NCI-H2029 (cell line): ENCODE measurements at regions not wholly inside any gene's neighbourhood (a gene's known extent, or its start where the extent isn't known, plus 50 kb on each side); places are given as distances from the start of the nearest gene placed in this dataset.
A peak's percentile ranks its signal among the peaks of the same experiment; 100 is the strongest.

Experiments used
- DNase-seq: peaks from one replicate; lab custom pipeline; 2025; lab: John Stamatoyannopoulos, UW

DNA sequence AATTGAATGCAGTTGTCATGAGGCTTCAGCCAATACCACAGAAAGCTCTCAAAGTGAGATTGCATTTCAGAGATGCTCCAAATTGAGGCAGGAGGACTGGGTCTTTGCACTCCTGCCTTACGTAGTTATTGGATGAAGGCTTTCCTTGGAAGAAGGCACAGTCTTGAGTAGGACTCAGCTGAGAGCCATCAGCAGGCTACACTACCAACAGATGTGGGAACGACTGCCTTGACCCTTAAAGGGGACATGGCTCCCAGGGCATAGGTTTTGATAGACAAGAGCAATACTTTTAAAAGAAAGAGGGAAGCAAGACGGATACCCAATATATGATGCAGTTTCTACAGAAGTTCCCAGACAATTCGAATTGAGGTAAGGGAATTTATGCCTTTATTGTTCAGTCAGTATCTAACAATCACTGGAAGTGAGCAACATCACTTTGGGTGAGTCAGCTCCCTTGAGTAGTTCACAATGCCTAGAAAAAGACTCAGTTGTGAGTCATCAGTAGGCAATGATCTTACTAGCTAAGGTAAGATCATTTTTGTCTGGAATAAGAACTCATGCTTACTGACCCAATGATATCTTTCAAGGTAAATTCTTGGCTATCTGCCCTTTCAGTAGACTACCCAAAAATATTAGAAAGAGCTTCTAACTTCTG is 390.8 kb downstream of the GJA1 start:
- DNase-seq = no peak

DNA sequence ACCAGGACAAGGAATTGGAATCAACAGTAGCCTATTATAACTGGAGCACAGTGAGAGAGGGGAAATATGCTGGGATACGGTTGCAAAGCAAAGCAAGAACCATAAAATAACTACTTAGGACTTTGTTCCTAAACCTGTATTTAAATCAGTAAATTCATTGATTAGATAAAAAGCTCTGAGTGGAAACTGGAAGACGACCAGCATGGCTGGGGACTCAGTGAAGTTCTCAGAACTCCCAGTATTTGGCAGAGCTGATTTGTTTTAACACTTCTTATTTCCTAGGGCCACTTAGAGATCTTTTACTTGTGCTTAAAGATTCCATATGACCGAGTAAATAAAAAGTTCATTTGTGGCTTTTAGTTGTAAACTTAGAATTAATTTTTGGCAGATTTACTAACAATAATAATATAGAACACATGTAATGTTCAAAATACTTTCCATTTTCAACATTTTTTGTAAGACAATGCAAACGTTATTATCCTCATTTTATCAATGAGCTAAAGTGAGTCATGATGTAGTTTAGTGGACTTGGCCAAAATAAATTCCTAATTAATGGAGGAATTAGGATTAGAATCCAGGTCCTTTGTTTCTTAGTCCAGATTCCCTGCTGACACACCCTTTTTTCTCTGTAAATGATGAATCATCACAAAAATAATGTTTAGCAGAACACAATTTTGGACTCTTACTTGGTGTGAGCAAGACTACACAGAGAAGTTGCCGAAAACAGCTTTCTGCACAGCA is 392.9 kb downstream of the GJA1 start:
- no peak for DNase-seq

DNA sequence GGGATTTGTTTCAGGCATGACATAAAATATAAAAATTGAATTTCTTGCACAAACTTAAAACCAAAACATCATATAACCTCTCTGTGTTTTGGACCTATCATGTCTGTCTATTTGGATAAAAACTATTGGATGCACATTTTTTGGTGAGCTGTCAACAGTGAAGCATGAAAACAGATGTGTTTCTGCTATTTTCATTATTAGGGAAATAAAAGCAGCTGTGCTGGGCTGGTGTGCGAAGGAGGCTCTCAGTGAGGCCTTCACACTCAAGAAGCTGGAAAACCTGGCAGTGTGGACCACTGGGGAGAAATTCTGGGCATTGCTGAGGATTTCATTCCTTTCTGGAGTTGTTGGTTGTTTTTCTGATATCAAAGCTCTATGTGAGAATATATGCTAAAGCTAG is 395.3 kb downstream of the GJA1 start:
- no peak for DNase-seq

GRCh38 chr6:121835662-121836061 is 400.2 kb downstream of the GJA1 start:
- no peak for DNase-seq

DNA sequence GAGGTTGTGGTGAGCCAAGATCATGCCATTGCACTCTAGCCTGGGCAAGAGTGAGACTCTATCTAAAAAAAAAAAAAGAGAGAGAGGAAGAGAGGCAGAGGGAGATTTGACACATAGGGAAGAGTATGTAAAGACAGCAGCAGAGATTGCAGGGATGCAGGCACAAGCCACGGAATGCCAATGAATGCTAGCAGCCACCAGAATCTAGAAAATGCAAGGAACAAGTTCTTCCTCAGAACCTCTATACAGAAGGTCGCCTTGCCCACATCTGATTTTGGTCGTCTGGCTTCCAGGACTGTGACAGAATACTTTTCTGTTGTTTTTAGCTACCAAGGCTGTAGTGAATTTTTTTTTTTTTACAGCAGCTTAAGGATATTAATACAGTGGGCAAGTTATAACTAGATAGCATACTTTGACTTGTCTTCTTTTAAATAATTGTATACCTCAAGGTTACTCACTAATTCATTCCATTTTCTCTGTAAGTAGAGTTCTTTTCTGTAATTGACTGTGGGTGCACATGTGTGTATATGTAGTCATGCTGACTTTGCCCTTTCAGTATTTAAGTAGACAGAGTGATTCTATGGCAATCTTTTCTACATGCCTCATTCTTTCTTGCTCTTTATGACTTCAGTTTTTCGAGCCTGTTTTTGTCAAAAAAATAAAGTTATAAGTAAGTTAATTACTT is 402.2 kb downstream of the GJA1 start:
- no peak for DNase-seq

DNA sequence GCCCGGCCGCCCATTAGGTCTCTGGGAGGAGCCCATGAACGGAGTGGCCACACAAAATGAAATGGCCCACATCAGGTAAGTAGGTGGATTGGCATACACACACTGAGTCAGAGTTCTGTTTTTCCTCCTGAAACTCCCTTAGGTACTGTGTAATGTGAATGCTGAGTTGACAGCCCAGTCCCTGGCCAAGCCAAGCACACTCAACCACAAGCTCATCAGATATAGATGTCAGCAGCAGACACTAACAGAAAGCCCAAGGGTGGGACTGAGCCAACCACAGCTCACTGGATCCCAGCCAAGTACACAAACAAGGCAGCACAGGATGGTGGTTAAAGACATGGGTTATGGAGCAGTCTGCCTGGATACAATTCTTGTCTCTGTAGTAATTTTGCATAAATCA is 403.4 kb downstream of the GJA1 start:
- no peak for DNase-seq

- DNase-seq = no peak
These were observed 404.4 kb downstream of the GJA1 start for GRCh38 chr6:121839896-121840295.

DNA sequence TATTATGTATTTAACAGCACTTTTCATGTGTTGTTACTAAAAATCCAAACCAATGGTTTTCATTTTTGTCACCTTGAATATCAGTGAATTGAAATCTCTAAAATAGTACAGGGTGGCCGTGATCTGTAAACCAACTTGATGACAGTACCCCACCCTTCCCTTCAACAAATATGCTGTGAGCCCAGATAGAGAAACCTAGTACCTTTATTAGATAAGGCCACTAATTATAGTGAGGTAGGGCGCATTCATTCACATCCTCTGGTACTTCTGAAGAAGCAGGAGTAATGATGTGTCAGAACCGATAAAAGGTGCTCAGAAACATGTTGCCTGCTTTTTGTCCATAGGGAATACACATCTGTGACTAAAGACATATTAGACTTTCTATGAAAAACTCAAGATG is 409.5 kb downstream of the GJA1 start:
- no peak for DNase-seq

DNA sequence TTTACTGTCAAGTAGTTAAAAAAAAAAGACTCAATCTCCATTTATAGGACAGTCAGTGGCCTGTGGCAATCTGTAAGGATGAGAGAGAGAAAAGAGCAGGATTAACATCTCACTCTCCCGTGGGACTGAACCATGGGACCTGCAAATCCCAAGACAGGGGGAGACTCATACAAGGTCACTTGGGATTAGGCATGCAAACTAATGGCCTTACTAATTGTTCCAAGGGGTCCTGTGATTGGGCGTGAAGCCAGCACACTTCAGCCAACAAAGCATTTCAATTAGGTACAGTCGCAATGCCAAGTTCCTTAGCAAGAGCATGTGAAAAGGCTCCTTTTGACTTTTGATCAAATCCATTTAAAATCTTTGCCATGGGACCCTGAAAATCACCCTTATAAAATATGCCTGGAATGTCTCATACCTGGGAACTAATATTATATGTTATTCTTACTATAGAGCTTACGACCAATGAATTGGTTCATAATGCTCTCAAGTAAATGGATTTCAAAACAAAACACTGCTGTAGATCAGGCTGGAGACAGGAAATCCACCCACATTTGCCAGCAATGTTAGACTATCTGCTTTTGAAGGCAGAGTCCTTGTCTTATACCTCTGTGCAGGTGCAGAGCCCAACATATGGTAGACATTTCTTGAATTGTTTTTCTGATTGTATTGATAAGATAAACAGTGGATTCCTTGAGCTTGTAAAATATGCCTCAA is 412.5 kb downstream of the GJA1 start:
- DNase-seq = no peak

GRCh38 chr6:121848523-121849255 is 413.2 kb downstream of the GJA1 start:
- DNase-seq = no peak

DNA sequence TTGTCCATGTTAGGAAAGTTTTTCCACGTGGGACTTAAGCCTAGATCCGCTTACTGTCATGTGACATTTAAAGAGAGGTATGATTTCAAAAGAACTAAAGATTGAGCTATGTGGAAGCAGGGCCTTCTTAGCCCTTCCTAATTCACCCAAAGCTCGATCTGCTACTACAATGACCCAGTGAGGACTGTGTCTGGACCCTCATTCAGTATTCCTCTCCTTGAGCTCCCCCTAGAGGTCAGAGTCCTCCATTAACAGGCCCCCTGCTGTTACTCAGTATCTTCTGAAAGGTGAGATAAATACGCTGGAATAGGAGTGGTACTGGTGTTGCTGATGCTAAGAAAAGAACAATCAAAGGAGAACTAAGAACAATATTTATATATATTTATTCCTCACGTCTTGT is 414.0 kb downstream of the GJA1 start:
- DNase-seq = peak; percentile 9

DNA sequence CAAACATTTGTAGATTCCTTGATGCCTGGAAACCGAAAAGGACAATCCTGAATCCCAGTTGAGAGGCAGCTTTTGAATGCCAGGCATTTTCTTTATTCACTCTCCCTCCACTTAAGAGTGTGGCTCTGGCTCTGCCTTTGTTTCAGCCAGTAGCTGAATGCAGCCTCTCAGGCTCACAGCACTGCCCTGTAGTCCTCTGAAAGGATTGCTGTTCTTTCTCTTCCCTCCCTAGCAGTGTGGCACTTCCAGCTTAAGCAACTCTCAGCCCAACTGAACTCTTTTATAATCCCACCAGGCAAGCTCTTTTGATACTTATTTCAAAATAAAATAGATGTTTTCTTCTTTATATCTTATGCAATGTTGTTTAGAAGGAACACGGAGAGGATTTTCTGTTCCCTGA is 415.6 kb downstream of the GJA1 start:
- DNase-seq = no peak

GRCh38 chr6:121853686-121854085 is 418.2 kb downstream of the GJA1 start:
- no peak for DNase-seq

DNA sequence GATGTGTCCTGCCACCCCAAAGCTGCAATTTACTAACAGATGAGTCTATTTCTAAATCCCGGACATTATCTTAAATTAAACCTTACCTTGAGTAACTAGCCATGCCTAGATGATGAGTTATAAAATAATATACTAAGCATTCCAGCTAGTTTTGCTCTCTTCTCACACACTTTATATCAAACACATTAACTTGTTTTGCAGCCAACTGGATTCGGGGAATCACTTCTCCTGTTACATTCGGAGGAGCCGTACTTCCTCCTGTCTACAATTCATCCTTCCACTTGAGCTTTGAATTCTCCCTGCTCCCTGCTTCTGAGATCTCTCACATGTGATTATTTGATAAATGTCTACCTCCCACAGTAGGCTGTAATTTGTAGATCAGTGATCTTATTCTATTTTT is 420.1 kb downstream of the GJA1 start:
- DNase-seq = no peak

GRCh38 chr6:121856296-121856695 is 420.9 kb downstream of the GJA1 start:
- no peak for DNase-seq

DNA sequence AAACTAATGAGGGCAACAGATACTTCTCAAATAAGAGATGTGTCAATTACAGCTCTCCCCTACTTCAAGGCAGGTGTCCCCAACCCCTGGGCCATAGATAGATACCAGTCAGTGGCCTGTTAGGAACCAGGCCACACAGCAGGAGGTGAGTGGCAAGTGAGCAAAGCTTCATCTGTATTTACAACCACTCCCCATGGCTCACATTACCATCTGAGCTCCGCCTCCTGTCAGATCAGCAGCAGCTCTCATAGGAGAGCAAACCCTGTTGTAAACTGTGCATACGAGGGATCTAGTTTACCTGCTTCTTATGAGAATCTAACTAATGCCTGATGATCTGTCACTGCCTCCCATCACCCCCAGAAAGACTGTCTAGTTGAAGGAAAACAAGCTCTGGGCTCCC is 422.1 kb downstream of the GJA1 start:
- DNase-seq = no peak

GRCh38 chr6:121858310-121858709 is 422.9 kb downstream of the GJA1 start:
- no peak for DNase-seq

DNA sequence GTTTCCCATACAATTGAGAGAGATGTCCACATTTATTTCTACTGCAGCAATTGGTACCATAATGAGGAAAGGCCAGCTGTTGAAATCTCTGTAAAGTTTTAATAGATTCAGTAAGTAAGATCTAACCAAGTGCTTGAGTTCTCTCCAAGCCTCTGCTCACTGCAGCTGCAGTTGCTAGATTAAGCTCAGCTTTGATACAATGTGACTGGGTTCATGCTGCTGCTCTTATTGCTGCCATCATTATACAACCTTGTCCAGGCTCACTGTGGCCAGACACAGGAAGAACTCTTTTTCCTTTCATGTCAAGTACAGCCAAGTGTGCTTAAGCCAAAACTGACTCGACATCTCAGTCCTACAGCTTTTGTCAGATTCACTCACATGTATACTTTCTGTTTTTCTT is 423.5 kb downstream of the GJA1 start:
- DNase-seq = no peak

DNA sequence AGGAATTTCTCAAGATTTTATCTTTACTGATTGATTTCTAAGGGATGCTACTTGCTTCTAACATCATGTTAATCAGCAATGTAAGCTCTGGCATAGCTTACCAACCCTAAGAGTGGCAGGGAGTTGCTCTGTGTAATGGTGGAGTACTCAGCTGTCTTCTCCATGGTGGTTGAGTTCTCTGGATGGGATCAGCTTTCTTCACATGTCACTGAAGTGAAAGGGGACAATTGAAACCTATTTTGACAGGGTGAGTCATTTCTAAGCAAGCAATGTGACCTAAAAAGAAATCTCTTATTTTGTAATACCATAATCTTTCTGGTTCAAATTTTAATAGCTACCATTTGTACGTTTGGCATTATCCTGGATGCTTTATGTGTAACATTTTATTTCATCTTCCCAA is 430.4 kb downstream of the GJA1 start:
- no peak for DNase-seq

- no peak for DNase-seq
These were observed 431.6 kb downstream of the GJA1 start for GRCh38 chr6:121867095-121867494.

- no peak for DNase-seq
These were observed 432.8 kb downstream of the GJA1 start for GRCh38 chr6:121868206-121868605.

DNA sequence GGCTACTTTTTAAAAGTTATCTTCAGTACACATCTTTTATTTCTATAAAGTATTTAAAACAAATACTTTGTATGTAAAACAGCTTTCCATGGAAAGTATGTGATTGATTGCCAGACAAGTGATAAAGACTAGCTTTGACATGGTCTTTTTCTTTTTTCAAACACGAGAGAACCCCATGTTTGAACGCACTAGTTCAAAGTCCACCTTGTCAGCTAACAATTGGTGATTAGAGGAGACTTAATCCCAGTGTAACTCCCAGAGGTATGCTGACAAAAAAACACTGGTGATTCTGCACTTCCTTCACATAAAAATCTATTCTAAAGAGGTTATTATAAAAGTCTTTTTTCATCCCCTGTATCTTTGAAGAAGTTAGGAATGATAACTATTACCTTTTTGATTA is 438.1 kb downstream of the GJA1 start:
- no peak for DNase-seq
